Stimulated activated CD4-positive, alpha-beta T cell treated with anti-CD3 and anti-CD28 coated beads, Interleukin-12 subunit alpha, Interleukin-12 subunit beta, amount 100 ng/mL, for 24 hours (primary cell): ENCODE measurements at regions not wholly inside any gene's neighbourhood (a gene's known extent, or its start where the extent isn't known, plus 50 kb on each side); places are given as distances from the start of the nearest gene placed in this dataset.

ENCODE experiments used
- DNase-seq, 2 experiments: peaks; one replicate each; pipeline ENCODE4 v3.0.0-alpha.2; 2020; ENCODE audit warnings: low read depth in 2 of 2

- no peak for DNase-seq
Measured at GRCh38 chr9:118305331-118305730, 601.1 kb downstream of the TLR4 start.

- DNase-seq: no peak
Measured at GRCh38 chr9:118306801-118307200, 602.6 kb downstream of the TLR4 start.

- DNase-seq: no peak
Measured at GRCh38 chr9:118313965-118314364, 609.8 kb downstream of the TLR4 start.

- DNase-seq: no peak
Measured at GRCh38 chr9:118316831-118317343, 612.7 kb downstream of the TLR4 start.

- DNase-seq: no peak
Measured at GRCh38 chr9:118318770-118319431, 614.7 kb downstream of the TLR4 start.

GRCh38 chr9:118321788-118322187, 617.6 kb downstream of the TLR4 start:
- no peak for DNase-seq

GRCh38 chr9:118324706-118325105, 620.5 kb downstream of the TLR4 start:
- DNase-seq: no peak

- DNase-seq: no peak
Measured at GRCh38 chr9:118325757-118326156, 621.6 kb downstream of the TLR4 start.

GRCh38 chr9:118326326-118326725, 622.1 kb downstream of the TLR4 start:
- no peak for DNase-seq

GRCh38 chr9:118330191-118330986, 626.2 kb downstream of the TLR4 start:
- no peak for DNase-seq

GRCh38 chr9:118331622-118332045, 627.4 kb downstream of the TLR4 start:
- DNase-seq: no peak

- DNase-seq: no peak
Measured at GRCh38 chr9:118336250-118336942, 632.2 kb downstream of the TLR4 start.

- DNase-seq: no peak
Measured at GRCh38 chr9:118336943-118337330, 632.7 kb downstream of the TLR4 start.

GRCh38 chr9:118360036-118360435, 655.8 kb downstream of the TLR4 start:
- no peak for DNase-seq

- no peak for DNase-seq
Measured at GRCh38 chr9:118362123-118362522, 657.9 kb downstream of the TLR4 start.

- no peak for DNase-seq
Measured at GRCh38 chr9:118362596-118362995, 658.4 kb downstream of the TLR4 start.

- DNase-seq: no peak
Measured at GRCh38 chr9:118364266-118365106, 660.3 kb downstream of the TLR4 start.

GRCh38 chr9:118366228-118366627, 662.0 kb downstream of the TLR4 start:
- no peak for DNase-seq

GRCh38 chr9:118367383-118367782, 663.2 kb downstream of the TLR4 start:
- no peak for DNase-seq

GRCh38 chr9:118384531-118385100, 680.4 kb downstream of the TLR4 start:
- DNase-seq: no peak

- DNase-seq: no peak
Measured at GRCh38 chr9:118395415-118395814, 691.2 kb downstream of the TLR4 start.
